ENCODE measurements at regions not wholly inside any gene's neighbourhood (a gene's known extent, or its start where the extent isn't known, plus 50 kb on each side); places are given as distances from the start of the nearest gene placed in this dataset.

DNA sequence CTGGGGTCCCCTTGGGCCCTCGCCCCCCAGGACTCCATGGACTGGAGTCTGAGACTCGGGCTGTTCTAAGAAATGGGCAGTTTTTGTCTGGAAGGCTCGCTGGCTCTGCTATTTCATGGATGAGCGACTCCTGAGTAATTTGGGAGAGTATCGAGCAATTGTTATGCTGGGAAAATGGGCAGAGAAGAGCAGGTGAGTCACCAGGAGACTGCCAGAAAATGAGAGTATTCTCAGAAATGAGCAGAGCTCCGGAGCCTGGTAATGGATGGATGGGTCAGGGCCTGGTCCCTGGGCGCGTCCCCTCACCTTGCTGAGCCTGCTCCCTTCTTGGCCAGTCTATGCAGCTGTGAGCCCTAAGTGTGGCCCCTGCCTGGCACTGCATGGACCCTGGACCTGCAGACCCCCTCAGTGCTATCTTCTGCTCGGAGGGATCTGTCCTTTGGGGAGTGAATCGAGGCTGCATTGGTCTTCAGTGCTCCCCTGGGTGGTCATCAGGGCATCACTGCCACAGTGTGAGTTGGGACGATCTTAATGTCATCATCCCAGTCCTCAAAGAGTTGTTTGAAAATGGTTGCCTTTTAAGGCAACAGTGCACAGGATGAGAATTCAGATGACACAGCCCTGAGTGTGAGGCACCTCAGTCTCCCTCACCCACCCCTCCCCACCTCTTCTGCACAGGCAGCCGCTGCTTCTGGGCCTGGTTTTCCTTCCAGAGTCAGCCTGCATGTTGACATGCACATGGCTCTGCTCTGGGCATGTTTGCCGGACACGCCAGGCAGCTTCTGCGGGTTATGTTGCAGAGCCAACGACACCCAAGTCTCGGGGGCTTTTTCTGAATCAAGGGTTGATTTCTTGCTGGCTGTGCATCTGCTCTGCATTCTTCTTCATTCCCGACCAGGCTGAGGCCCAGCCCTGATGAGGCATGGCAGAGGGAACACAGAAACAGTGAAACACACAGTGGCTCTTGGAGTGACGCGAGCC, 519.0 kb downstream of the TBC1D22A start:
- peaks cover 10% of the 10 kb centered on the region for H3K27me3 Mint-ChIP-seq (ENCODE audit: insufficient read depth, low read depth, poor library complexity)
- DNase-seq (ENCODE audit: low spot score) = no peak
- H3K4me2 ChIP-seq = no peak overlapping the region

More for the DNA sequence above, 519.0 kb downstream of the TBC1D22A start:
- TF ChIP-seq, protein P1, sequence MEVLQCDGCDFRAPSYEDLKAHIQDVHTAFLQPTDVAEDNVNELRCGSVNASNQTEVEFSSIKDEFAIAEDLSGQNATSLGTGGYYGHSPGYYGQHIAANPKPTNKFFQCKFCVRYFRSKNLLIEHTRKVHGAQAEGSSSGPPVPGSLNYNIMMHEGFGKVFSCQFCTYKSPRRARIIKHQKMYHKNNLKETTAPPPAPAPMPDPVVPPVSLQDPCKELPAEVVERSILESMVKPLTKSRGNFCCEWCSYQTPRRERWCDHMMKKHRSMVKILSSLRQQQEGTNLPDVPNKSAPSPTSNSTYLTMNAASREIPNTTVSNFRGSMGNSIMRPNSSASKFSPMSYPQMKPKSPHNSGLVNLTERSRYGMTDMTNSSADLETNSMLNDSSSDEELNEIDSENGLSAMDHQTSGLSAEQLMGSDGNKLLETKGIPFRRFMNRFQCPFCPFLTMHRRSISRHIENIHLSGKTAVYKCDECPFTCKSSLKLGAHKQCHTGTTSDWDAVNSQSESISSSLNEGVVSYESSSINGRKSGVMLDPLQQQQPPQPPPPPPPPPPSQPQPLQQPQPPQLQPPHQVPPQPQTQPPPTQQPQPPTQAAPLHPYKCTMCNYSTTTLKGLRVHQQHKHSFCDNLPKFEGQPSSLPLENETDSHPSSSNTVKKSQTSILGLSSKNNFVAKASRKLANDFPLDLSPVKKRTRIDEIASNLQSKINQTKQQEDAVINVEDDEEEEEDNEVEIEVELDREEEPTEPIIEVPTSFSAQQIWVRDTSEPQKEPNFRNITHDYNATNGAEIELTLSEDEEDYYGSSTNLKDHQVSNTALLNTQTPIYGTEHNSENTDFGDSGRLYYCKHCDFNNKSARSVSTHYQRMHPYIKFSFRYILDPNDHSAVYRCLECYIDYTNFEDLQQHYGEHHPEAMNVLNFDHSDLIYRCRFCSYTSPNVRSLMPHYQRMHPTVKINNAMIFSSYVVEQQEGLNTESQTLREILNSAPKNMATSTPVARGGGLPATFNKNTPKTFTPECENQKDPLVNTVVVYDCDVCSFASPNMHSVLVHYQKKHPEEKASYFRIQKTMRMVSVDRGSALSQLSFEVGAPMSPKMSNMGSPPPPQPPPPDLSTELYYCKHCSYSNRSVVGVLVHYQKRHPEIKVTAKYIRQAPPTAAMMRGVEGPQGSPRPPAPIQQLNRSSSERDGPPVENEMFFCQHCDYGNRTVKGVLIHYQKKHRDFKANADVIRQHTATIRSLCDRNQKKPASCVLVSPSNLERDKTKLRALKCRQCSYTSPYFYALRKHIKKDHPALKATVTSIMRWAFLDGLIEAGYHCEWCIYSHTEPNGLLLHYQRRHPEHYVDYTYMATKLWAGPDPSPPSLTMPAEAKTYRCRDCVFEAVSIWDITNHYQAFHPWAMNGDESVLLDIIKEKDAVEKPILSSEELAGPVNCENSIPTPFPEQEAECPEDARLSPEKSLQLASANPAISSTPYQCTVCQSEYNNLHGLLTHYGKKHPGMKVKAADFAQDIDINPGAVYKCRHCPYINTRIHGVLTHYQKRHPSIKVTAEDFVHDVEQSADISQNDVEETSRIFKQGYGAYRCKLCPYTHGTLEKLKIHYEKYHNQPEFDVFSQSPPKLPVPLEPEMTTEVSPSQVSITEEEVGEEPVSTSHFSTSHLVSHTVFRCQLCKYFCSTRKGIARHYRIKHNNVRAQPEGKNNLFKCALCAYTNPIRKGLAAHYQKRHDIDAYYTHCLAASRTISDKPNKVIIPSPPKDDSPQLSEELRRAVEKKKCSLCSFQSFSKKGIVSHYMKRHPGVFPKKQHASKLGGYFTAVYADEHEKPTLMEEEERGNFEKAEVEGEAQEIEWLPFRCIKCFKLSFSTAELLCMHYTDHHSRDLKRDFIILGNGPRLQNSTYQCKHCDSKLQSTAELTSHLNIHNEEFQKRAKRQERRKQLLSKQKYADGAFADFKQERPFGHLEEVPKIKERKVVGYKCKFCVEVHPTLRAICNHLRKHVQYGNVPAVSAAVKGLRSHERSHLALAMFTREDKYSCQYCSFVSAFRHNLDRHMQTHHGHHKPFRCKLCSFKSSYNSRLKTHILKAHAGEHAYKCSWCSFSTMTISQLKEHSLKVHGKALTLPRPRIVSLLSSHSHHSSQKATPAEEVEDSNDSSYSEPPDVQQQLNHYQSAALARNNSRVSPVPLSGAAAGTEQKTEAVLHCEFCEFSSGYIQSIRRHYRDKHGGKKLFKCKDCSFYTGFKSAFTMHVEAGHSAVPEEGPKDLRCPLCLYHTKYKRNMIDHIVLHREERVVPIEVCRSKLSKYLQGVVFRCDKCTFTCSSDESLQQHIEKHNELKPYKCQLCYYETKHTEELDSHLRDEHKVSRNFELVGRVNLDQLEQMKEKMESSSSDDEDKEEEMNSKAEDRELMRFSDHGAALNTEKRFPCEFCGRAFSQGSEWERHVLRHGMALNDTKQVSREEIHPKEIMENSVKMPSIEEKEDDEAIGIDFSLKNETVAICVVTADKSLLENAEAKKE (CRISPR knock-in tag; IDR thresholded peaks at IDR 0.05) = no peak
- TF ChIP-seq EZH2phosphoT487 (IDR thresholded peaks at IDR 0.05; ENCODE audit: unreplicated experiment) = no peak
- TF ChIP-seq NANOG (IDR thresholded peaks at IDR 0.05; ENCODE audit: borderline replicate concordance) = no peak
- TF ChIP-seq STAT1 (IDR thresholded peaks at IDR 0.05; ENCODE audit: unreplicated experiment) = no peak
- TF ChIP-seq JUNB (IDR thresholded peaks at IDR 0.05; ENCODE audit: unreplicated experiment) = no peak
- no peak for TF ChIP-seq POLR2AphosphoS5 (IDR thresholded peaks at IDR 0.05; ENCODE audit: low read depth)
- no peak for TF ChIP-seq CREB1 (CRISPR knock-in tag; IDR thresholded peaks at IDR 0.05; ENCODE audit: low read depth)
- TF ChIP-seq ZNF331 (CRISPR knock-in tag; IDR thresholded peaks at IDR 0.05; ENCODE audit: low read depth) = no peak
- TF ChIP-seq, protein P2, sequence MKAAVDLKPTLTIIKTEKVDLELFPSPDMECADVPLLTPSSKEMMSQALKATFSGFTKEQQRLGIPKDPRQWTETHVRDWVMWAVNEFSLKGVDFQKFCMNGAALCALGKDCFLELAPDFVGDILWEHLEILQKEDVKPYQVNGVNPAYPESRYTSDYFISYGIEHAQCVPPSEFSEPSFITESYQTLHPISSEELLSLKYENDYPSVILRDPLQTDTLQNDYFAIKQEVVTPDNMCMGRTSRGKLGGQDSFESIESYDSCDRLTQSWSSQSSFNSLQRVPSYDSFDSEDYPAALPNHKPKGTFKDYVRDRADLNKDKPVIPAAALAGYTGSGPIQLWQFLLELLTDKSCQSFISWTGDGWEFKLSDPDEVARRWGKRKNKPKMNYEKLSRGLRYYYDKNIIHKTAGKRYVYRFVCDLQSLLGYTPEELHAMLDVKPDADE (IDR thresholded peaks at IDR 0.05) = no peak
- TF ChIP-seq EZH2 (IDR thresholded peaks at IDR 0.05; ENCODE audit: low read depth, unreplicated experiment) = no peak
- TF ChIP-seq, protein P3, sequence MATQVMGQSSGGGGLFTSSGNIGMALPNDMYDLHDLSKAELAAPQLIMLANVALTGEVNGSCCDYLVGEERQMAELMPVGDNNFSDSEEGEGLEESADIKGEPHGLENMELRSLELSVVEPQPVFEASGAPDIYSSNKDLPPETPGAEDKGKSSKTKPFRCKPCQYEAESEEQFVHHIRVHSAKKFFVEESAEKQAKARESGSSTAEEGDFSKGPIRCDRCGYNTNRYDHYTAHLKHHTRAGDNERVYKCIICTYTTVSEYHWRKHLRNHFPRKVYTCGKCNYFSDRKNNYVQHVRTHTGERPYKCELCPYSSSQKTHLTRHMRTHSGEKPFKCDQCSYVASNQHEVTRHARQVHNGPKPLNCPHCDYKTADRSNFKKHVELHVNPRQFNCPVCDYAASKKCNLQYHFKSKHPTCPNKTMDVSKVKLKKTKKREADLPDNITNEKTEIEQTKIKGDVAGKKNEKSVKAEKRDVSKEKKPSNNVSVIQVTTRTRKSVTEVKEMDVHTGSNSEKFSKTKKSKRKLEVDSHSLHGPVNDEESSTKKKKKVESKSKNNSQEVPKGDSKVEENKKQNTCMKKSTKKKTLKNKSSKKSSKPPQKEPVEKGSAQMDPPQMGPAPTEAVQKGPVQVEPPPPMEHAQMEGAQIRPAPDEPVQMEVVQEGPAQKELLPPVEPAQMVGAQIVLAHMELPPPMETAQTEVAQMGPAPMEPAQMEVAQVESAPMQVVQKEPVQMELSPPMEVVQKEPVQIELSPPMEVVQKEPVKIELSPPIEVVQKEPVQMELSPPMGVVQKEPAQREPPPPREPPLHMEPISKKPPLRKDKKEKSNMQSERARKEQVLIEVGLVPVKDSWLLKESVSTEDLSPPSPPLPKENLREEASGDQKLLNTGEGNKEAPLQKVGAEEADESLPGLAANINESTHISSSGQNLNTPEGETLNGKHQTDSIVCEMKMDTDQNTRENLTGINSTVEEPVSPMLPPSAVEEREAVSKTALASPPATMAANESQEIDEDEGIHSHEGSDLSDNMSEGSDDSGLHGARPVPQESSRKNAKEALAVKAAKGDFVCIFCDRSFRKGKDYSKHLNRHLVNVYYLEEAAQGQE (IDR thresholded peaks at IDR 0.05; ENCODE audit: unreplicated experiment) = no peak
- TF ChIP-seq ZNF114 (CRISPR knock-in tag; IDR thresholded peaks at IDR 0.05) = no peak
- TF ChIP-seq, protein P4, sequence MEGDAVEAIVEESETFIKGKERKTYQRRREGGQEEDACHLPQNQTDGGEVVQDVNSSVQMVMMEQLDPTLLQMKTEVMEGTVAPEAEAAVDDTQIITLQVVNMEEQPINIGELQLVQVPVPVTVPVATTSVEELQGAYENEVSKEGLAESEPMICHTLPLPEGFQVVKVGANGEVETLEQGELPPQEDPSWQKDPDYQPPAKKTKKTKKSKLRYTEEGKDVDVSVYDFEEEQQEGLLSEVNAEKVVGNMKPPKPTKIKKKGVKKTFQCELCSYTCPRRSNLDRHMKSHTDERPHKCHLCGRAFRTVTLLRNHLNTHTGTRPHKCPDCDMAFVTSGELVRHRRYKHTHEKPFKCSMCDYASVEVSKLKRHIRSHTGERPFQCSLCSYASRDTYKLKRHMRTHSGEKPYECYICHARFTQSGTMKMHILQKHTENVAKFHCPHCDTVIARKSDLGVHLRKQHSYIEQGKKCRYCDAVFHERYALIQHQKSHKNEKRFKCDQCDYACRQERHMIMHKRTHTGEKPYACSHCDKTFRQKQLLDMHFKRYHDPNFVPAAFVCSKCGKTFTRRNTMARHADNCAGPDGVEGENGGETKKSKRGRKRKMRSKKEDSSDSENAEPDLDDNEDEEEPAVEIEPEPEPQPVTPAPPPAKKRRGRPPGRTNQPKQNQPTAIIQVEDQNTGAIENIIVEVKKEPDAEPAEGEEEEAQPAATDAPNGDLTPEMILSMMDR (conservative IDR thresholded peaks at IDR 0.05; ENCODE audit: low read depth in 2 of 2) = no peak
- Mint-ChIP-seq H3K9me3 (peaks cover 98% of the 10 kb centered on the region), H3K36me3 (ENCODE audit: low read depth) (peaks cover 52% of the 10 kb centered on the region), H3K4me1 (no peaks in the 10 kb centered on the region), H3K27ac (no peak overlapping the region), H3K4me3 (no peak overlapping the region)
- no peaks in the 10 kb centered on the region for H3K4me1 ChIP-seq (ENCODE audit: insufficient read depth)
- no peaks in the 10 kb centered on the region for H3F3A ChIP-seq (replicated peaks; ENCODE audit: low read depth)
- H3K36me3 ChIP-seq (ENCODE audit: insufficient read depth) = 0 out of 2 replicates have a peak, but pooled peaks cover 4% of the 10 kb centered on the region
- ATAC-seq = no peak
- no peaks in the 10 kb centered on the region for H3K79me2 ChIP-seq (replicated peaks; ENCODE audit: insufficient read depth)
- H2AFZ ChIP-seq = no peak overlapping the region
- H3K4me3 ChIP-seq = no peak overlapping the region
- no peaks in the 10 kb centered on the region for H4K20me1 ChIP-seq (replicated peaks; ENCODE audit: insufficient read depth)
- H3K27me3 ChIP-seq (ENCODE audit: insufficient read depth) = no peaks in the 10 kb centered on the region
- H3K9me2 ChIP-seq (ENCODE audit: insufficient read depth) = no peaks in the 10 kb centered on the region
- no peak overlapping the region for H3K27ac ChIP-seq (ENCODE audit: low read depth)

Data from GM23338 (cell line).